MCF 10A (cell line): ENCODE measurements at regions not wholly inside any gene's neighbourhood (a gene's known extent, or its start where the extent isn't known, plus 50 kb on each side); places are given as distances from the start of the nearest gene placed in this dataset.

Source experiments
- BruUV-seq: library from RNA; stranded (reverse); fragments of 400-500 nt; replicated peaks from 2 replicates; lab custom pipeline; 2021; lab: Mats Ljungman, UMichigan
- CTCF ChIA-PET: fragments of 300-600 bp; sonication (Branson Sonifier 250); formaldehyde crosslinking; extraction: SDS; loops from one replicate; lab custom pipeline; 2021; ENCODE audit warnings: antibody characterized with exemption, inconsistent platforms; lab: Yijun Ruan, JAX
- POLR2A ChIA-PET: fragments of 300-600, 350-650 bp; sonication (Branson Sonifier 250); formaldehyde crosslinking; extraction: SDS; loops from one replicate; lab custom pipeline; 2020; ENCODE audit warnings: antibody characterized with exemption, inconsistent platforms; lab: Yijun Ruan, JAX
- DNase-seq: peaks from one replicate; pipeline ENCODE4 v3.0.0-alpha.2; 2018; ENCODE audit not compliant: unreplicated experiment
- H3K27ac Mint-ChIP-seq: one replicate; pipeline ENCODE4 v1.8.0; 2022; ENCODE audit warnings: mild to moderate bottlenecking, low read depth, mixed read lengths; ENCODE audit not compliant: unreplicated experiment
- H3K27me3 Mint-ChIP-seq: one replicate; pipeline ENCODE4 v1.8.0; 2022; ENCODE audit warnings: mixed read lengths; ENCODE audit not compliant: insufficient read depth, unreplicated experiment
- H3K36me3 Mint-ChIP-seq: one replicate; pipeline ENCODE4 v1.8.0; 2022; ENCODE audit warnings: mild to moderate bottlenecking, moderate library complexity, mixed read lengths; ENCODE audit not compliant: insufficient read depth, unreplicated experiment
- H3K4me1 Mint-ChIP-seq: one replicate; pipeline ENCODE4 v1.8.0; 2022; ENCODE audit warnings: mixed read lengths; ENCODE audit not compliant: insufficient read depth, unreplicated experiment
- H3K4me3 Mint-ChIP-seq: one replicate; pipeline ENCODE4 v1.8.0; 2022; ENCODE audit warnings: mild to moderate bottlenecking, moderate library complexity, mixed read lengths; ENCODE audit not compliant: unreplicated experiment
- H3K9me3 Mint-ChIP-seq: one replicate; pipeline ENCODE4 v1.8.0; 2022; ENCODE audit warnings: mixed read lengths; ENCODE audit not compliant: unreplicated experiment
- CTCF ChIP-seq: fragments of 200-600 bp; IDR thresholded peaks from one replicate; pipeline ENCODE4 v1.8.0; 2022; ENCODE audit warnings: antibody characterized with exemption, mild to moderate bottlenecking; ENCODE audit not compliant: unreplicated experiment
- intact Hi-C: fragments of 100-400 bp; cut with micrococcal nuclease; formaldehyde crosslinking; loops from 2 replicates; pipeline ENCODE4 v1.14.1; 2022

- H3K36me3 Mint-ChIP-seq, result no peaks in the 10 kb centered on the region
- no peak overlapping the region for H3K27ac Mint-ChIP-seq
- BruUV-seq, result no TSS peak
- ChIA-PET POLR2A (no interaction called here), CTCF (interaction anchor here (0.6 kb wide), 1 partner anchor 869 kb away, joined by 3 read pairs; no protein-coding TSS in a partner anchor)
- no peaks in the 10 kb centered on the region for H3K4me1 Mint-ChIP-seq
- H3K9me3 Mint-ChIP-seq, result peaks cover 29% of the 10 kb centered on the region
- H3K4me3 Mint-ChIP-seq, result no peak overlapping the region
- no peaks in the 10 kb centered on the region for H3K27me3 Mint-ChIP-seq
- no peak for TF ChIP-seq CTCF
- no peak for DNase-seq
- intact Hi-C loops, result no loop called here
Observed at GRCh38 chr16:5635331-5635730, 537.7 kb upstream of the EEF2KMT start.

GRCh38 chr16:5634666-5635180, 537.1 kb upstream of the EEF2KMT start:
- CTCF ChIA-PET, result interaction anchor here (0.6 to 1.2 kb wide), 6 partner anchors 9 to 870 kb away, joined by 3 to 4 read pairs (median 4); no protein-coding TSS in a partner anchor
- no TSS peak for BruUV-seq
- intact Hi-C loops, result no loop called here
- POLR2A ChIA-PET, result no interaction called here
- peaks cover 32% of the 10 kb centered on the region for H3K9me3 Mint-ChIP-seq
- DNase-seq, result no peak
- no peaks in the 10 kb centered on the region for H3K36me3 Mint-ChIP-seq
- no peak for TF ChIP-seq CTCF
- H3K4me1 Mint-ChIP-seq, result no peaks in the 10 kb centered on the region
- H3K27me3 Mint-ChIP-seq, result no peaks in the 10 kb centered on the region
- no peak overlapping the region for H3K4me3 Mint-ChIP-seq
- no peak overlapping the region for H3K27ac Mint-ChIP-seq

- H3K27me3 Mint-ChIP-seq, result no peaks in the 10 kb centered on the region
- intact Hi-C loops, result no loop called here
- no TSS peak for BruUV-seq
- H3K4me3 Mint-ChIP-seq, result no peak overlapping the region
- H3K4me1 Mint-ChIP-seq, result no peaks in the 10 kb centered on the region
- TF ChIP-seq CTCF, result no peak
- CTCF ChIA-PET, result interaction anchor here (0.5 to 1.2 kb wide), 8 partner anchors 10 to 456 kb away, joined by 3 to 6 read pairs (median 4); no protein-coding TSS in a partner anchor
- peaks cover 35% of the 10 kb centered on the region for H3K9me3 Mint-ChIP-seq
- POLR2A ChIA-PET, result no interaction called here
- H3K36me3 Mint-ChIP-seq, result no peaks in the 10 kb centered on the region
- DNase-seq, result peak; percentile 5
- no peak overlapping the region for H3K27ac Mint-ChIP-seq
Observed at GRCh38 chr16:5633845-5634440, 536.3 kb upstream of the EEF2KMT start.

GRCh38 chr16:5622234-5622884, 524.8 kb upstream of the EEF2KMT start:
- H3K4me1 Mint-ChIP-seq, result no peaks in the 10 kb centered on the region
- H3K36me3 Mint-ChIP-seq, result no peaks in the 10 kb centered on the region
- no peak overlapping the region for H3K27ac Mint-ChIP-seq
- intact Hi-C loops, result no loop called here
- DNase-seq, result no peak
- H3K9me3 Mint-ChIP-seq, result peaks cover 16% of the 10 kb centered on the region
- ChIA-PET CTCF (no interaction called here), POLR2A (no interaction called here)
- BruUV-seq, result no TSS peak
- H3K27me3 Mint-ChIP-seq, result no peaks in the 10 kb centered on the region
- TF ChIP-seq CTCF, result no peak
- no peak overlapping the region for H3K4me3 Mint-ChIP-seq
